MM.1S (cell line): ENCODE measurements at regions not wholly inside any gene's neighbourhood (a gene's known extent, or its start where the extent isn't known, plus 50 kb on each side); places are given as distances from the start of the nearest gene placed in this dataset.

ENCODE experiments used
- DNase-seq: peaks from one replicate; pipeline ENCODE4 v3.0.0-alpha.2; 2015
- H2AFZ ChIP-seq: fragments of 300-600 bp; sonication (generic); 2 replicates; pipeline ENCODE4 v1.6.0; 2016; ENCODE audit warnings: antibody characterized with exemption, low read length
- H3F3A ChIP-seq: fragments of 300-600 bp; sonication (generic); 2 replicates; pipeline ENCODE4 v1.6.1; 2016; ENCODE audit warnings: mild to moderate bottlenecking, antibody characterized with exemption, low read length, moderate library complexity, mixed read lengths; ENCODE audit not compliant: insufficient read depth
- H3K27ac ChIP-seq: fragments of 300-600 bp; sonication (generic); 2 replicates; pipeline ENCODE4 v1.5.1; 2016; ENCODE audit warnings: mild to moderate bottlenecking, low read length
- H3K27me3 ChIP-seq: fragments of 300-600 bp; sonication (generic); replicated peaks from 2 replicates; pipeline ENCODE4 v1.6.0; 2016; ENCODE audit warnings: low read length; ENCODE audit not compliant: insufficient read depth
- H3K36me3 ChIP-seq: fragments of 300-600 bp; sonication (generic); replicated peaks from 2 replicates; pipeline ENCODE4 v1.6.1; 2016; ENCODE audit warnings: mild to moderate bottlenecking, low read length, mixed read lengths; ENCODE audit not compliant: insufficient read depth
- H3K4me1 ChIP-seq: fragments of 300-600 bp; sonication (generic); 2 replicates; pipeline ENCODE4 v1.6.1; 2016; ENCODE audit warnings: low read length, mixed read lengths
- H3K4me2 ChIP-seq: fragments of 300-600 bp; sonication (generic); 2 replicates; pipeline ENCODE4 v1.6.0; 2016; ENCODE audit warnings: low read depth, low read length
- H3K4me3 ChIP-seq: fragments of 300-600 bp; sonication (generic); 2 replicates; pipeline ENCODE4 v1.5.1; 2016; ENCODE audit warnings: low read length, mixed read lengths
- H3K79me2 ChIP-seq: fragments of 300-600 bp; sonication (generic); 2 replicates; pipeline ENCODE4 v1.6.1; 2016; ENCODE audit warnings: mixed run types, low read length, mixed read lengths
- H3K9ac ChIP-seq: fragments of 300-600 bp; sonication (generic); 2 replicates; pipeline ENCODE4 v1.6.1; 2016; ENCODE audit warnings: low read length, mixed read lengths
- H3K9me2 ChIP-seq: fragments of 300-600 bp; sonication (generic); replicated peaks from 2 replicates; pipeline ENCODE4 v1.6.1; 2016; ENCODE audit warnings: mild to moderate bottlenecking, low read length, mixed read lengths; ENCODE audit not compliant: insufficient read depth
- H3K9me3 ChIP-seq: fragments of 300-600 bp; sonication (generic); replicated peaks from 2 replicates; pipeline ENCODE4 v1.6.1; 2016; ENCODE audit warnings: mild to moderate bottlenecking, low read length, mixed read lengths; ENCODE audit not compliant: insufficient read depth
- H4K20me1 ChIP-seq: fragments of 300-600 bp; sonication (generic); 2 replicates; pipeline ENCODE4 v1.6.1; 2016; ENCODE audit warnings: mild to moderate bottlenecking, low read length, moderate library complexity, mixed read lengths; ENCODE audit not compliant: insufficient read depth
- CTCF ChIP-seq: fragments of 300-600 bp; sonication (generic); IDR thresholded peaks from 2 replicates; pipeline ENCODE4 v1.5.1; 2016; ENCODE audit warnings: antibody characterized with exemption, low read length, mixed read lengths
- EZH2 ChIP-seq: fragments of 300-600 bp; sonication (generic); optimal IDR thresholded peaks from 2 replicates; pipeline ENCODE3; 2017; ENCODE audit warnings: low read depth, mild to moderate bottlenecking, antibody characterized with exemption, low read length, mixed read lengths
- EZH2phosphoT487 ChIP-seq: fragments of 300-600 bp; sonication (generic); IDR thresholded peaks from 2 replicates; pipeline ENCODE4 v1.6.1; 2018; ENCODE audit warnings: antibody characterized with exemption, low read length

- no peaks in the 10 kb centered on the region for H4K20me1 ChIP-seq
- no peak for DNase-seq
- H3K9me3 ChIP-seq: no peaks in the 10 kb centered on the region
- H3K36me3 ChIP-seq: no peaks in the 10 kb centered on the region
- peaks cover 14% of the 10 kb centered on the region for H3K4me1 ChIP-seq
- H3K9ac ChIP-seq: no peak overlapping the region
- H2AFZ ChIP-seq: no peak overlapping the region
- no peaks in the 10 kb centered on the region for H3K9me2 ChIP-seq
- H3K27me3 ChIP-seq: no peaks in the 10 kb centered on the region
- no peaks in the 10 kb centered on the region for H3F3A ChIP-seq
- H3K79me2 ChIP-seq: no peaks in the 10 kb centered on the region
- H3K4me2 ChIP-seq: 0 out of 2 replicates have a peak overlapping the region, but pooled peaks have one; percentile 23
- H3K4me3 ChIP-seq: no peak overlapping the region
- peak overlapping the region; percentile 54; the same call in 1 of the 2 replicates for H3K27ac ChIP-seq
- TF ChIP-seq EZH2phosphoT487 (no peak), CTCF (no peak), EZH2 (no peak)
These were observed 97.4 kb upstream of the PRDM11 start for GRCh38 chr11:45048870-45049691.

GRCh38 chr11:45050111-45050510 is 96.3 kb upstream of the PRDM11 start:
- H3K4me1 ChIP-seq: peaks cover 14% of the 10 kb centered on the region
- no peaks in the 10 kb centered on the region for H3K9me2 ChIP-seq
- H2AFZ ChIP-seq: no peak overlapping the region
- H4K20me1 ChIP-seq: no peaks in the 10 kb centered on the region
- no peaks in the 10 kb centered on the region for H3K36me3 ChIP-seq
- peak overlapping the region; percentile 54; the same call in 1 of the 2 replicates for H3K27ac ChIP-seq
- H3F3A ChIP-seq: no peaks in the 10 kb centered on the region
- H3K79me2 ChIP-seq: no peaks in the 10 kb centered on the region
- no peaks in the 10 kb centered on the region for H3K9me3 ChIP-seq
- TF ChIP-seq CTCF (no peak), EZH2phosphoT487 (no peak), EZH2 (no peak)
- no peak overlapping the region for H3K9ac ChIP-seq
- no peaks in the 10 kb centered on the region for H3K27me3 ChIP-seq
- no peak overlapping the region for H3K4me3 ChIP-seq
- no peak overlapping the region for H3K4me2 ChIP-seq
- DNase-seq: no peak

- no peak overlapping the region for H3K27ac ChIP-seq
- H3F3A ChIP-seq: no peaks in the 10 kb centered on the region
- H3K9ac ChIP-seq: no peak overlapping the region
- no peak overlapping the region for H3K4me3 ChIP-seq
- TF ChIP-seq CTCF (no peak), EZH2 (no peak), EZH2phosphoT487 (no peak)
- H3K36me3 ChIP-seq: no peaks in the 10 kb centered on the region
- H3K9me3 ChIP-seq: no peaks in the 10 kb centered on the region
- H3K4me2 ChIP-seq: no peak overlapping the region
- peaks cover 14% of the 10 kb centered on the region for H3K4me1 ChIP-seq
- no peaks in the 10 kb centered on the region for H3K27me3 ChIP-seq
- H3K9me2 ChIP-seq: no peaks in the 10 kb centered on the region
- no peaks in the 10 kb centered on the region for H3K79me2 ChIP-seq
- no peaks in the 10 kb centered on the region for H4K20me1 ChIP-seq
- DNase-seq: no peak
- no peak overlapping the region for H2AFZ ChIP-seq
These were observed 94.8 kb upstream of the PRDM11 start for GRCh38 chr11:45051621-45052020.
